PC-3 (cell line): ENCODE measurements at regions not wholly inside any gene's neighbourhood (a gene's known extent, or its start where the extent isn't known, plus 50 kb on each side); places are given as distances from the start of the nearest gene placed in this dataset.

Source experiments
- EZH2 ChIP-seq: fragments of 300-600 bp; sonication (generic); IDR thresholded peaks from one replicate; pipeline ENCODE4 v1.6.1; 2017; ENCODE audit warnings: antibody characterized with exemption, mild to moderate bottlenecking, low read length; ENCODE audit not compliant: unreplicated experiment
- EZH2phosphoT487 ChIP-seq: fragments of 300-600 bp; sonication (generic); IDR thresholded peaks from 2 replicates; pipeline ENCODE4 v1.6.1; 2018; ENCODE audit warnings: mild to moderate bottlenecking, antibody characterized with exemption, low read length, borderline replicate concordance
- TF ChIP-seq, protein P1 (sequence below): fragments of 300-600 bp; sonication (generic); conservative IDR thresholded peaks from 2 replicates; pipeline ENCODE4 v1.5.1; 2017; ENCODE audit warnings: antibody characterized with exemption, low read depth, mild to moderate bottlenecking, low read length

- TF ChIP-seq, protein P1, sequence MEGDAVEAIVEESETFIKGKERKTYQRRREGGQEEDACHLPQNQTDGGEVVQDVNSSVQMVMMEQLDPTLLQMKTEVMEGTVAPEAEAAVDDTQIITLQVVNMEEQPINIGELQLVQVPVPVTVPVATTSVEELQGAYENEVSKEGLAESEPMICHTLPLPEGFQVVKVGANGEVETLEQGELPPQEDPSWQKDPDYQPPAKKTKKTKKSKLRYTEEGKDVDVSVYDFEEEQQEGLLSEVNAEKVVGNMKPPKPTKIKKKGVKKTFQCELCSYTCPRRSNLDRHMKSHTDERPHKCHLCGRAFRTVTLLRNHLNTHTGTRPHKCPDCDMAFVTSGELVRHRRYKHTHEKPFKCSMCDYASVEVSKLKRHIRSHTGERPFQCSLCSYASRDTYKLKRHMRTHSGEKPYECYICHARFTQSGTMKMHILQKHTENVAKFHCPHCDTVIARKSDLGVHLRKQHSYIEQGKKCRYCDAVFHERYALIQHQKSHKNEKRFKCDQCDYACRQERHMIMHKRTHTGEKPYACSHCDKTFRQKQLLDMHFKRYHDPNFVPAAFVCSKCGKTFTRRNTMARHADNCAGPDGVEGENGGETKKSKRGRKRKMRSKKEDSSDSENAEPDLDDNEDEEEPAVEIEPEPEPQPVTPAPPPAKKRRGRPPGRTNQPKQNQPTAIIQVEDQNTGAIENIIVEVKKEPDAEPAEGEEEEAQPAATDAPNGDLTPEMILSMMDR = no peak
- TF ChIP-seq EZH2 = no peak
- no peak for TF ChIP-seq EZH2phosphoT487
Observed at GRCh38 chr1:43011020-43011419, 52.4 kb upstream of the SLC2A1 start.
